ENCODE measurements at regions not wholly inside any gene's neighbourhood (a gene's known extent, or its start where the extent isn't known, plus 50 kb on each side); places are given as distances from the start of the nearest gene placed in this dataset.

DNA sequence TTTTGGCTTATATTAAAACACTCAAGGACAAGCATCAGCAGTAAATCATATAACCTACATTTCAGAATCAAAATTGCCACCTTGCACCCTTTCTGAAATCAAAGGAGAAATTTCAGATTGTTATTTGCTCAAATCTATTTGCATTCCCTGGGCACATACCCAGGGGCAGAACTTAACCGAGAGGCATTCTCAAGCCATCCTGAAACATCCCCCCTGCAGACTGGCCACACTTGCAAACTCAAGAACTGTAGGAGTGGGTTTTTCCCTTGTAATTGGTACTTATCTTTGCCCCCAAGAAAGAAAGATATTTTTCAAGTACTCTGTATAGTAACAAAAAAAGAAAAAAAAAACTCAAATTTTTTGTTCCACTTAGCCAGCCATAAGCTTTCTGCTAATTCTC is 213.6 kb upstream of the ESRRG start:
- TF ChIP-seq BRCA1 (IDR thresholded peaks at IDR 0.05; ENCODE audit: low read depth, low read length) (no peak), BCL11A (IDR thresholded peaks at IDR 0.05; ENCODE audit: low read depth, low read length) (no peak), CEBPB (IDR thresholded peaks at IDR 0.05; ENCODE audit: borderline replicate concordance in 1 of 2, low read depth in 2 of 2, low read length in 2 of 2) (no peak), SIX5 (IDR thresholded peaks at IDR 0.05; ENCODE audit: low read depth, low read length, severe bottlenecking) (no peak), CTCF (IDR thresholded peaks at IDR 0.05 in 2 of 3, conservative IDR thresholded peaks at IDR 0.05 in 1 of 3; ENCODE audit: control insufficient read depth in 2 of 3, extremely low read depth in 1 of 3, insufficient read depth in 1 of 3, low read depth in 3 of 3, low read length in 3 of 3) (no peak), SMARCA5 (IDR thresholded peaks at IDR 0.05) (no peak), GABPA (IDR thresholded peaks at IDR 0.05; ENCODE audit: low read depth) (no peak), EZH2 (IDR thresholded peaks at IDR 0.05; ENCODE audit: borderline replicate concordance, control insufficient read depth, low read depth, low read length) (no peak), POLR2AphosphoS5 (IDR thresholded peaks at IDR 0.05; ENCODE audit: low read length) (no peak)

Measured in GM12878 (cell line).